ENCODE measurements at regions not wholly inside any gene's neighbourhood (a gene's known extent, or its start where the extent isn't known, plus 50 kb on each side); places are given as distances from the start of the nearest gene placed in this dataset.
"Not testable (repeated sequence)": the region's sequence is repeated elsewhere in the genome, so short reads cannot be mapped to it uniquely, and the experiment has no call there.

- TF ChIP-seq GLIS3 (CRISPR knock-in tag; IDR thresholded peaks at IDR 0.05), result no peak
- no peak for TF ChIP-seq ISL1 (CRISPR knock-in tag; IDR thresholded peaks at IDR 0.05)
- no peak for TF ChIP-seq CSRNP3 (CRISPR knock-in tag; IDR thresholded peaks at IDR 0.05)
- no peak for TF ChIP-seq ESRRG (CRISPR knock-in tag; IDR thresholded peaks at IDR 0.05)
- no peak for TF ChIP-seq PATZ1 (CRISPR knock-in tag; IDR thresholded peaks at IDR 0.05; ENCODE audit: borderline replicate concordance)
- no peak for TF ChIP-seq PPARA (CRISPR knock-in tag; IDR thresholded peaks at IDR 0.05; ENCODE audit: borderline replicate concordance)
- TF ChIP-seq CSDC2 (CRISPR knock-in tag; IDR thresholded peaks at IDR 0.05), result no peak
- TF ChIP-seq BACH2 (CRISPR knock-in tag; IDR thresholded peaks at IDR 0.05; ENCODE audit: borderline replicate concordance), result no peak
- no peak for TF ChIP-seq TOX (CRISPR knock-in tag; IDR thresholded peaks at IDR 0.05; ENCODE audit: borderline replicate concordance)
- TF ChIP-seq ZNF565 (CRISPR knock-in tag; conservative IDR thresholded peaks at IDR 0.05; ENCODE audit: low read depth), result no peak
- TF ChIP-seq RARB (CRISPR knock-in tag; IDR thresholded peaks at IDR 0.05), result no peak
- TF ChIP-seq TSHZ2 (CRISPR knock-in tag; IDR thresholded peaks at IDR 0.05), result no peak
- TF ChIP-seq TCF4 (CRISPR knock-in tag; IDR thresholded peaks at IDR 0.05; ENCODE audit: borderline replicate concordance), result no peak
- no peak for TF ChIP-seq ZFP30 (CRISPR knock-in tag; IDR thresholded peaks at IDR 0.05)
- ATAC-seq, result no peak
These were observed 192.8 kb upstream of the AHR start for GRCh38 chr7:17105701-17106100.

- no peak for ATAC-seq
- TF ChIP-seq CSRNP3 (CRISPR knock-in tag; IDR thresholded peaks at IDR 0.05) (no peak), RARB (CRISPR knock-in tag; IDR thresholded peaks at IDR 0.05) (no peak), CREB5 (CRISPR knock-in tag; IDR thresholded peaks at IDR 0.05; ENCODE audit: low read depth) (no peak), OSR1 (CRISPR knock-in tag; IDR thresholded peaks at IDR 0.05) (no peak), TCF4 (CRISPR knock-in tag; IDR thresholded peaks at IDR 0.05; ENCODE audit: borderline replicate concordance) (no peak)
These were observed 190.3 kb upstream of the AHR start for GRCh38 chr7:17108049-17108584.

GRCh38 chr7:17109020-17109419 lies 189.4 kb upstream of the AHR start:
- ATAC-seq, result no peak
- no peak for TF ChIP-seq GLIS3 (CRISPR knock-in tag; IDR thresholded peaks at IDR 0.05)
- no peak for TF ChIP-seq SNAI2 (CRISPR knock-in tag; IDR thresholded peaks at IDR 0.05)
- no peak for TF ChIP-seq PPARA (CRISPR knock-in tag; IDR thresholded peaks at IDR 0.05; ENCODE audit: borderline replicate concordance)
- no peak for TF ChIP-seq ESRRG (CRISPR knock-in tag; IDR thresholded peaks at IDR 0.05)

- not testable (repeated sequence) for ATAC-seq
These were observed 184.7 kb upstream of the AHR start for GRCh38 chr7:17113770-17114169.

GRCh38 chr7:17118412-17118811 lies 180.0 kb upstream of the AHR start:
- no peak for ATAC-seq
- no peak for TF ChIP-seq POU6F1 (CRISPR knock-in tag; IDR thresholded peaks at IDR 0.05; ENCODE audit: borderline replicate concordance, low read depth)
- TF ChIP-seq TOX (CRISPR knock-in tag; IDR thresholded peaks at IDR 0.05; ENCODE audit: borderline replicate concordance), result no peak
- no peak for TF ChIP-seq ZC3H10 (CRISPR knock-in tag; IDR thresholded peaks at IDR 0.05)
- TF ChIP-seq TCF4 (CRISPR knock-in tag; IDR thresholded peaks at IDR 0.05; ENCODE audit: borderline replicate concordance), result no peak

Measured in SK-N-SH treated with all-trans-retinoic acid at 6 μM for 48 hours (cell line).